Retina (tissue), 1 donor: ENCODE measurements at regions not wholly inside any gene's neighbourhood (a gene's known extent, or its start where the extent isn't known, plus 50 kb on each side); places are given as distances from the start of the nearest gene placed in this dataset.

Experiments used
- DNase-seq: peaks from one replicate; pipeline ENCODE4 v3.0.0-alpha.2; 2016

DNA sequence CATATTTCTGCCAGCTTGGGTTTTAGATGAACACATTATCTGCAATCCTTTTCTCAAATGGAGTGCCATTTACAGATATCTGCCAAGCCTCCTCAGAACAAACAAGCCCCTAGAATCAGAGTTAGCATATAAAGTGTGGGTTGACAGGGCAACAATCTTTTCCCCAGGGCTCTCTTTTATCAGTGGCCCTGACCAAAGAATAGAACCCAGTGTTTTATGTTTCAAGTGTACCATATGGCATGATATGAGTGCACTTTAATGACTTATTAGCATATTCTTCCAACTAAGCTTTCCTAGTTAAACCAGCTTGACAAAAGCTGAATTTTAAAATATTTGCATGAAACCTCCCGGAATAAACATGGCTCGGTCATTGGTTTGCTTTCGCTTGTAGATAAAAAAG is 57.3 kb downstream of the EVX1 start:
- DNase-seq: no peak

DNA sequence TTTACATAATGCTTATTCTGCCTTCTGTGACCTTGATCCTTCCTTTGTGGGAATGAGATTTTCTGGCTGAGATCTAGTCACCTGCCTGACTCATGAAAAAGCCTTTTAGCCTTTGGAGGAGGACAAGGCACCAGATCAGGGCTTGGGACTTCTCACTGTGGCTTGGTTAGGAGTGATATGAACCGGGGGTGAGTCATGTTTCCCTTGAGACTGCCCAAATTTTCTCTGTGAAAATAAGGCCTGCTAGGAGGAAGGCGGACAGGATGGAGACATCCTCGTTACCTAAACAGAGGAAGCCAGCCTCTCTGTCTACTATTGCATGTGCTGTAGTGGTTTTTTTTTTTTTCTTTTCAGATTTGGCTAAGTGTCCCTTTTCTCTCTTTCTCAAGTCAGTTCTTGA is 57.8 kb downstream of the EVX1 start:
- DNase-seq: no peak

DNA sequence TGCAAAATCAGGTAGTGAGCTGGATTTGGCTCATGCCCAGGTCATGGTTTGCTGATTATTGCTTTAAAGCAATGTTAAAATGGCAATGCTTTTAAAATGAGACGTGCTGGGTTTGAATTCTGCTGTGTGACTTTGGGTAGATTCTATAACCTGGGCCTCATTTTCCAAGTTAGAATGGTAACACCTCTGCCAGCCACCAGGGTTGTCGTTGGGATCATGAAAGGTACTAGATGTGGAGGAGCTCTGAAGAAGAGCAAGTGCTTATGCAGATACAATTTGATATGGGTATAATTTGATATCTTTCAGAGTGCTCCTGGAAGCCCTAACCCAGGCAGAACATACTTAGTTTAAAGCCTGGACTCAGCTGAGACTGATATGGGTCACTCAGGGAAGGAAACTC is 60.0 kb downstream of the EVX1 start:
- no peak for DNase-seq

DNA sequence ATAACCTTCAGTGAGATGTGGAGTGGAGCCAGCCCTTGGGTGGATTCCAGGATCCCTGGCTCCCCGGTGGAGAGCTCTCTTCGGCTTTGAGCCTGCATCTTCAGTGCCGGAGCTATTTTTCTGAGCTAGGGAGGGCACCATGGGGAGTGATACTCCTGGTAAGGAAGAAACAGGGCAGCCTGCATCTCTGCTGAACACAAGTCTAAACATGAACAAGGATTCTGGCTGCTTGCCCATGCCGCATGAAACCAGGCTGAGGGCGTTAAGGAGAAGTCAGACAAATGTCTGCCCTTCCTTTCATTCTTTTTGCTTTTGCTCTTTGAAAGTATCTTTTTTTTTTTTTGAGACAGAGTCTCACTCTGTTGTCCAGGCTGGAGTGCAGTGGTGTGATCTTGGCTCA is 60.4 kb downstream of the EVX1 start:
- DNase-seq: no peak

DNA sequence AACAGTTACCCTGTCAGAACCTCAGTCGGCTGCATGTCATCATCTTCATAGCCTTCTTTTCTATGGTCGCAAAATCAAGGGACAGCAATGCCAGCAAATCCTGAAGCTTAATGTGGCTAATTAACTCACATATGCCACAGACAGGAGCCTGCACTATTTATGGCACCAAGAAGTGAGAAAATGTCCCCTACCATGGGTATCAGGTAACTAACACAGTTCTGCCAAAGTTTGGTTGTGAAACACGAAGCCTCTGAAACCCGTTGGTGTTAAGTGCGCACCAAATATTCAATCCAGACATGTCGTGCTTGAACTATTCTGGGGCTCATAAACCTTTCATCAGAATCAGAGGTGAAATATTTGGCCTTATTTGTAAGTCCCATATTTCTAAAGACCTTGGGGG is 63.3 kb downstream of the EVX1 start:
- DNase-seq: no peak

DNA sequence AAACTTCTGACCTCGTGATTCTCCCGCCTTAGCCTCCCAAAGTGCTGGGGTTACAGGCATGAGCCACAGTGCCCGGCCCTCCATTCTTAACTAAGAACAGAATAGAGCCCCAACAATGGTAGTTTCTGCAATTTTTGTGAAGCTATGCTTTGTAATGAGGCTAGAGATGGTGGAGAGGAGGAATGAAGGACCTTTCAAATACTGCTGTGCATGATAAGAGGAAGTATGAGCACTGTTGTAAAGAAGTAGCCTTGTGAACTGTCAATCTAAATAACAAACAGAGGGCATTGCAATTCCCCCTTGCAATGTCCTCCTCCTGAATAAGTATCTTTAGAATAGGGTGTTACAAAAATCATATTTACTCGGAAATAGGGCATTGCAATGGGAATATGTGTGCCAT is 70.2 kb downstream of the EVX1 start:
- DNase-seq: no peak

DNA sequence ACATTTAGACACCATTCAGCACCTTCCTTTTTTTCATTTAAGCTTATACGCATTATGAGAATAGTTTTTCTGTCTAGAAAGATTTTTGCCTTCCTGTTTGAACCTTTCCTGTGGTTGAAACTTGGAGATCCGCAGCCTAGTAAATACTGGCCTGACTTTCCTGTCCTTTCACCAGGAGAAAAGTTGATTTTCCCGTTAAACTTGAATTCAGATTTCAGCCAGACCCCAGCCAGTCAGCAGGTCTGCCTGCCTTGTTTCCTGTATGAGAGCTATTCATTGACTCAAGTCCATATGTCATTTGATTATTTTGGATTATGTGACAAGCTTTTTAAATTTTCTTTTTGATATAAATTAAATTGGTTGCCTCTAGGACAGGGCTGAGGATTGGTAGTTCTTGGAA is 71.5 kb downstream of the EVX1 start:
- no peak for DNase-seq

DNA sequence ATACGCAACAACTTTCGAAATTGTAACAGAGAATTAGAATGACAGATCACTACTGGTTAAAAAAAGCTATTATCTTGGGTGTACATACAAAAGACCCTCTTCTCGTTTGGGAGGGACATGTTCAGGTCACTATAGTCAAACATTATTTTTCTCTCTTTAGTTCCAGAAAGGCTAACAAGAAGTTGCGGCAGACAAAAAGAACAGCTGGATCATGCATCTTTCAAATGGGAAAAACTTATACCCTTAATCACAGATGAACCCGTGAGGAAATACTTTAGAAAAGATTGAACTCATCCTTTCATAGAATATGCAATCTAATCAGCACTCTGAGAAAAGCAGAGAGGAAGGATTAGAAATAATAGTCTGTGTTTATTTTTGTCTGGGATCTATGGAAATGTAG is 72.5 kb downstream of the EVX1 start:
- DNase-seq: no peak

DNA sequence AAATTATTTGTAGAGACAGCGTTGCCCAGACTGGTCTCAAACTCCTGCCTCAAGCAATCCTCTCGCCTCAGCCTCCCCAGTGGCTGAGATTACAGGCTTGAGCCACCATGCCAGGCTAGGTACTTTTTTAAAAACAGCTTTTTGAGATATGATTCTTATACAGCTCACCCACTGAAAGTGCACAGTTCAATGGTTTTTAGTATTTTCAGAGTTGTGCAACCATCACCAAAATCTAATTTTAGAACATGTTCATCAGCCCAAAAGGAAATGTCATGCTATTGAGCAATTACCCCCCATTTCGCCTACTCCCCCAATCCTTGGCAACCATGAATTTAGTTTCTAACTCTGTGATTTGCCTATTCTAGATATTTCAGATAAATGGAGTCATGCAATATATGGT is 73.7 kb downstream of the EVX1 start:
- DNase-seq: no peak

DNA sequence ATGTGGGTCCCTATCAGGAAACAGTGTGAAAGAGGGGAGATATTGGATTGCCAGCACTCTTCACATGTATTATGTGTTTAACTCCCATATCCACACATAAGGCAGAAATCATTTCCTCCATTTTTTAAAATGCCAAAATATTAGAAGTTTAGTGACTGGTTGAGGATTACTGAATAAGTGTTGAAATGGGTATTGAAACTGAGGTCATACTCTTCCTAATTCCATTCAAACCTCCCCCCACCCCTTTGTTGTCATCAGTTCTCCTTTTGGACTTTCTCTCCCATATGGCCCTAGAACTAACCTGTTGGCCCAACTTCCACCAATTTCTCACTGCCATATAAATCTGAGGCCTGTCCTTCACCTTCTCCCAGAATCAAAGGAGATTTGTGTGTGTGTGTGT is 81.6 kb downstream of the EVX1 start:
- no peak for DNase-seq

DNA sequence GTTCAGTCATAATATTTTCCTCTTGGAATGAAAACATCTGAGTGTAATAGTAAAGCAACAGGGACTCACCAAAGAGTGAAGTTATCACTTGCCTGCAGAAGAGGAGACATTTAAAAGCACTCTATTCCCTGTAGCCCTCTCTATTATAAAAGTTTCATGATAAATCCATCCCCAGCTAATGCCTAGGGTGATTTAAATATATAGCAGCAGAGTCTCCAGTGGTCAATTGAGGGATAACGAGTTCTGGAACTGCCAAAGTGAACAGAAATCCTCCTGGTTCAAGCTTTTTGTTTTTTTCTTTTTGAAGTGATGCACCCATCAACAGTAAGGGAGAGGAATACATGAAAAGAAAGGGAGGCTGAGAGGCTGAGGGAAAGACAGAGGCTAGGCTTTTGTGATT is 87.3 kb downstream of the EVX1 start:
- DNase-seq: no peak

DNA sequence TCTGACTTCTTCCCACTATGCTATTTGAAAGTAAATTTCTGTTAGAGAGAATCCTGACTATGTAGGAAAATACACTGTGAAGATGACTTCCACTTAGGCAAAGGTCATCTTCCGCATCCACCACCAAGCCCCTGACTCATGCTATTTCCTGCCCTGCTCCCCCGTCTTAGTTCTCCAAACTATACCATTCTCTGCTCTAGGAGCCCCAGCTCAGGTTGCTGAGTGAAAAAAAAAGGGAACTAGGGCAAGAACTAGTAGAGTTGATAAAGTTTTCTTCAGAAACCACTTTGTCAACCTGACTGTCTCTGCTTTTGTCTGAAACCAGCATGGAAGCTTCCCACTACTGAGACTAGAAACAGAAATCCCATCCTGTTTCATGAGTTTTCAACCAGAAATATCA is 96.9 kb downstream of the EVX1 start:
- DNase-seq: no peak

DNA sequence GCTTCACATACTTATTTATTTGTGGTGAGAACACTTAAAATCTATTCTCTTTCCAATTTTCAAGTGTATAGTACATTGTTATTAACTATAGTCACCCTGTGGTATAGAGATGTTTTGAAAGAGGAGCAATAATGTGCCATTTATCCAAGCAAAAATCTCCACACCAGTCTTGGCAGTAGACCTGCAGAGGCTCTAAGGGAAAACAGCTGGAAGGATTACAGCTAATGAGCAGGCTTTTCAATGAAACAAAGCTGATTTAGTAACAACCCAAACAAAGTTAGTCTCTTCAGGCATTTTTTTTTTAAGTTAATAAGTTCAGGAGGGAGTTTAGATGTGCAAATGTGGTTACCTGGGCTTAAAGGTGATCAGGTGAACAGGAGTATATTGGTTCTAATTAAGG is 101.9 kb downstream of the EVX1 start:
- DNase-seq: no peak

DNA sequence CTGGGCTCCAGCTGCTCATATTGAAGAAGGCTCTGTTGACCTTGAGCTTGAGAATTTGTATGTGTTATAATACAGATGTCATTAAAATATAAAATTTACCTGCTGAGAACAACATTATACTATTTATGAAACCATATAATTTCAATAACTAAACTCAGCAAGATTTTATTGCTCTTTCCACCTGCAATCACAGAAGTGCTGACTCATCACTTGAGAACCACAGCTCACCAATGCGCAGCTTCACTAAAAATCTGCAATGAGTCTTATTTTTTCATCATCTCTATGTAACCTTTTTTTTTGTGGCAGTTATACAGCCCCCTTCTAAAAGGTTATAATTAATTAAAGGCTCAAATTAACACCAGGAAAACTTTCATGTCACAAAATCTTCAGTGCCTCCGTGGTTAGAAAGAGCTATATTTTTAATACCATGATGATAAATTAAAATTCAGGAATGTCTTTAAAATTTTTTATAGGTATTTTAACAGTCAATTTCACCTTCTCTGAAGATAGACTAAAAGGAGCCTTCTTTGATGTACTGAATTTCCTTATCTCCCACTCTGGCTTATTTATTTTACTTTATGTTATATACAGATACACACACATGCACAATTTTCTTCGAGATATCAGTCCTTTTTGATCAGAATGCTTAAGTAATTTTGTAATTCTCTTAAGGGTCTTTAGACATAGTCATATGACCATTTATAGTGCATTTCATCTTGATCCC is 102.7 kb downstream of the EVX1 start:
- no peak for DNase-seq

DNA sequence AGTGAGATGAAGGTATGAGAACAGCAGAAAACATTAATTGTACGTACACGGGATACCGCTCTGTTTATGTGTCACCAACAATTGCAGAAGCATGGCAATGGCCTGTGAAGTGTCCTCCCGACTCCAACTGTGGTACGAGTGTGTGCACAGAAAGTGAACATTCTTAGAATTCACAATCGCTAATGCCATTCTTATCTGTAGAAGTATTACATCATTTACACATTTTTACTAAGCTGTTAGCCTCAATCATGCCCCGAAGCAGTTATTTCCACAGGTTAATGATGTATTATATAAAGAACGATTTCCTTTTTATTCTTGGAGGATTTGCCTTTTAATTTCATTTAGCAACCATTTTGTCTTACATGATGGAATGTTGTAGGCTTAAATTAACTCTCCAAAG is 103.4 kb downstream of the EVX1 start:
- no peak for DNase-seq

DNA sequence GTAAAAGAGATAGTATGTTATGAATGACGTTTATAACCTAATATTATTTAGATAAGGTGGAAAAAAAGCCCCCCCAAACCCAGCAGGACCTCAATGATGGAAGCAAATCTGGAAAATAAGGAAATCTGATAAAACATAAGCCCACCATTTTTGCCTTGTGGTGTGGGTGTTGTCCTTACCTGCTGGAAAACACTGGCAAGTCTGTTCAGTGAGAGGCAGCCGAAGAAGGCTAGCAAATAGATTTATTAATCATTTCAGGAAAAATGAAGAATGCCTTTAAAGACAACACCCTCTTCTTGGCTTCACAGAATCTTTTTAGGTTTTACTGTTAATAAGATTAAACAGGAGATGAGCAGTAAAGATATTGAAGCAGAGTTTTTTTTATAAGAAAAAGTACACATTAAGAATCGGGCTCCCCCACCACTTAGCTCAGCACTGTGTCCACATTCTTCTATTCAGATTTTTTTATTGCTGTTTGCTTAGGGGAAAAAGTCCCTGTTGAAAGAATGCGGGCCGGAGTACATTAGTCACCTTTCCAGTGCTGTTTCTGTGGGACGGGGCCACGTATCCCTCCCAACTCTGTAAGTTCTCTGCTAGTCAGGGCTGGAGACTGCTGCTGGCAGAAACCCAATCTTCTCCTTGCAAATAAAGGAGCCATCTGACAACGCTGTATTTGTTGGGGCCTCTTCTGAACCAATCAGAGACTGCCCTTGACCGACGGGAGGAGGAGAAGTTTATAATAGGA is 104.1 kb downstream of the EVX1 start:
- no peak for DNase-seq

DNA sequence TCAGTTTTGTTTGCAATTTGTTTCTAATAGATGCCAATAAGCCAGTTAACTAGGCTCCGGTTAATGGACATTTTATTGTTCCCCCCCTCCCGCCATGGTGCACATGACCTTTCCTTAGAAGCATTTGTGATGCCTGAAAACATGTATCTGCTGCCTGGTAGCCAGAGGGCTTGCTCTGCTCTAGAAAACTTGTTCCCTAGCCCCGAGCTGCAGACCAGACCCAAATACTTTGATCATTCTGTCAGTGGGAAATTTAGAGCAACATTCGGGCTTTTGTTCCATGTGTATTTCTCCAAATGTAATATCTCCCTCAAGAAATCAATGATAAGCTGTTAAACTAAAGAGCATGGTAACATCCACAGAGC is 104.7 kb downstream of the EVX1 start:
- no peak for DNase-seq

DNA sequence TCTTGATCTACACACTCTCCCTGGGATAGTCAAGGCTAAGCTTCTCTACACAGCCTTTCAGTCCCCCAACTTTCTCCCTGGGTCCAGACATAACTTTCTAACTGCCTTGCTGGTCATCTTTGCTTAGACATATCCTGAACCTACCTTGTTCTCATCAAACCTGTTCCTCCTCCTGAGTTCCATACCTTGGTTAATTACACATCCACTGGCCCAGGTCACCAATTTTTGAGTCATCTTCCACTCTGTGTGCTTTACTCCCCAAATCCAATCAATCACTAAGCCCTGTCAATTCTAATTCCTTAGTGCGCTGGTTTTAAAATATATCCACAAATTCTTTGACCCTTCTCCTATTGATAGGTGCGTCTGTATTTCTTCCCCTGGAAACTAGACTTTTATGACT is 107.0 kb downstream of the EVX1 start:
- DNase-seq: no peak

DNA sequence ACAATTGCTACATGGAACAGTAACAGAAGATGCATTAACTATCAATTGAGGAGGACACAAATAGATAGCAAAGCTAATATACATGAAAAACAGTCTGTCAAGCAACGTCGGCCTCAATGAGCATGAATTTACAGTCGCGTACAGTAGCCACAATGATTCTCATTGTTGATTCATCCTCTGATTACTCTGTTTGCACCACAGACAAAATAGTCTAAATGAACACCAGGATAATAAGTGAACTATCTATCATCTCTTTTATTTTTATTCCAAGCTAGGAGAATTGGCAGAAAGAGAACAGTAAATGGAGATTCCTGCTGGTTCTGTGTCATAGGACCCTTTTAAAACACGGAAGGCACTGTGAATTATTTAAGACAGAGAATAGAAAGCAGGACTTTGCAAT is 108.5 kb downstream of the EVX1 start:
- no peak for DNase-seq

DNA sequence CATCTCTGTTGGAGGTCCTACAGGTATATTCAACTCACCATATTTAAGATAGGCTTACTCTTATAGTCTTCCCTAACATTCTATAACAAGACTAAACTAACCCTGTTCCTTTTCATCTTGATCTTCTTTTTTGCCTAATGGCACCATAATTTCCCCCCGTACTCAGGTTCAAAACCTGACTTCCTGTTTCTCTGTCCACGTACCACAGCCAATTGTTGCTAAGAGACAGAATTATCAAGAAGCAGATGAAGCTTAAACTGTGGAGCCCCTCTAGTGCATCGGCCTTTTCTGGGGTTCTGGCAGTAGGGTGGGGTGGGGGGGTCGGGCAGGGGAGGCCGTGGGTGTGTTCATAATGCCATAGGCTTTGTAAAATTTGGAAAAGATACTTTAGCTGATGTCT is 109.2 kb downstream of the EVX1 start:
- no peak for DNase-seq

DNA sequence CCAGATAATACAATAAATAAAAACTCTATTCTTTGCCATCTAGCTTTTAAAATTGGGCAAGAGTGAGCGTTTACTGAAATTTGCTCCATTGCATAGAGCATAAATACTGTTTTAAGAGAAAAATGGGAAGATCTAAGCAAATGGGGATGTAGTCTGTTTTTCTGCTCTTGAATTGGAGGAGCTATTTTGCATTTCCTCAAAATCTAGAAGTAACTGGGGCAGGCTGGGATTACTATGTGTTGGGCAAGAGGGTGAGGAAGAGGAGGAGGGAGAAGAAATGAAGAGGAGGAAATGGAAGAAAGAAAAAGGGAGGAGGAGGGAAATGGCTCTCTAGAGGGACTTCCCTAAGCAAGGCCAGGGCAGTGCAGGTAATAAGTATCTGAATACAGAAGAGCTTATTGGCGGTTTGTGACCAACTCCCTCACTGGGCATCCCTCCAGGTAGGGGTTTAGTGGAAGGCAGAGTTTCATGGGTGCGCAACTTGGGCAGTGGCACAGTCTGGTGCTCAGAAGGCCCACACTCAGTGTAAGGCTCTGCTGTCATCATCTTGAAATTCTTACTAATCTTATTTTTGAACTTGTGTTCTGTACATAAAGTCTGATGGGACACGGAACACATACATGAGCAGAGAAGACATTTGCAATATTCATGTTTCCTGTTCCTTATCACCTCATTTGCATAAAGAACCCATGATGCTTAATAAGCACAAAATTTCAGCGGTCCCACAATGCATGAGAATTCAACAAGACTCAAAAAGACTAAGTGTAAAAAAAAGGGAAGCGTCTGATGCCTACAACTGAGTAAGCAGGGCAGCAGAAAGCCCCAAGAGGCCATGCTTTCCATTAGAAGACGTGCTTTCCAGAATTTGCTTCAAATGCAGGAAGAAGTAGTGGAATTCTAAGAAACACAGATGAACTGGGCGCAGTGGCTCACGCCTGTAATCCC is 116.9 kb downstream of the EVX1 start:
- DNase-seq: no peak

DNA sequence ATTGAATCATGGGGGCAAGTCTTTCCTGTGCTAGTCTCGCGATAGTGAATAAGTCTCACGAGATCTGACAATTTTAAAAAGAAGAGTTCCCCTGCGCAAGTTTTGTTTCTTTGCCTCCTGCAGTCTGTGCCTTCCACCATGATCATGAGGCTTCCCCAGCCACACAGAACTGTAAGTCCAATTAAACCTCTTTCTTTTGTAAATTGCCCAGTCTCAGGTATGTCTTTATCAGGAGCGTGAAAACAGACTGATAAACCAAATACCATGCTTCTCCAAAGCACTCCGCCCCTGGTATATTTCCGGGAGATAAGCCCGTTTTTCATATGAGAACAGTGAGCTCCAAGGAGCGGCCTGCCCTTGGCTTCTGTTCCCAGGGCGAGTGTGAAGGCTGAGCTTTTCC is 118.9 kb downstream of the EVX1 start:
- DNase-seq: no peak

DNA sequence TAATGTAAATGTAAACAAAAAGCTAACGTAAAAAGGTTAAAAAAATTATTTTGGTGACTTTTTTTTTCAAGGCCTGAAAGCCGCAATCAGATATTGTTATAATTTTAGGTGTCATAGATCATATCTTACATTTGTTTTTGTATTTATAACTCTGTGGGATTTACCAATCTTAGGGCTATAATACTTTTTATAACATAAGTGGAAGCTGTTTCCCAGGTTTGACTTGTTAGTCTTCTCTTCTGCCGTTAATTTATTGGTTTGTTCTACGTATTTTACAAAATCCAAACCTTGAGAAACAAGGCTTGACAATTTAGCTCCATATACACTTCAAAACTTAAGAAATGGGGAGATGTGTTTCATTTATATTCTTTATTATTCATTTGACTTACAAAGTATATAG is 119.4 kb downstream of the EVX1 start:
- DNase-seq: no peak

DNA sequence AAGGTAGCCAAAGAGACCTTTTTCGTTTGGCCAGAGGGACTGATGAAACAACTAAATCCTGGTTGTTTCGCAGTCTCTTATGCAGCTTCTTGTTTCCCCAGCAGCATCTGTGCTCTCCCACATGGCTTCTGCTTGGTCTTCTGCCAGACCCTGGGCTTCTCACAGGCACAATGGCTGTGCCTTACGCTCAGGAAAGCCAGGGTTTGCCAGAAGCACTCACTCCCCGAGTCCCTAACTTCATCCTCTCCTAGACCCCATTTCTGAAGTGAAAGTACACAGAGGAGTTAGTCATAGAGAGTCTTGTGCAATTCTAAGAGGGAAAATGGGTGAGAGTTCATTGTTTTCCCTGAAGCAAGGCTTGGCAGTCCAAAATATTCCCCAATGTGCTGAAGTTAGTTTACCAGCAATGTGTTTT is 121.7 kb downstream of the EVX1 start:
- no peak for DNase-seq
